Esophagus muscularis mucosa (tissue), 4 donors: ENCODE measurements at regions not wholly inside any gene's neighbourhood (a gene's known extent, or its start where the extent isn't known, plus 50 kb on each side); places are given as distances from the start of the nearest gene placed in this dataset.

Experiments used
- DNase-seq: peaks from one replicate; pipeline ENCODE4 v3.0.0-alpha.2; 2017; ENCODE audit errors: extremely low spot score
- H3K27ac ChIP-seq, 4 donors: fragments of 200-600 bp; sonication (generic); replicated peaks in 1 of 4; 1 replicate in 3 of 4; 2 replicates in 1 of 4; pipeline ENCODE4 v1.5.1; 2016 to 2019; ENCODE audit warnings: mild to moderate bottlenecking in 1 of 4
- H3K27me3 ChIP-seq, 4 donors: fragments of 200-600 bp; sonication (generic); one replicate each; pipeline versions ENCODE4 v1.5.1 to v1.6.0; 2016 to 2019
- H3K36me3 ChIP-seq, 4 donors: fragments of 200-600 bp; sonication (generic); one replicate each; pipeline ENCODE4 v1.5.1; 2016 to 2019
- H3K4me1 ChIP-seq, 4 donors: fragments of 200-600 bp; sonication (generic); one replicate each; pipeline ENCODE4 v1.5.1; 2016 to 2019
- H3K4me3 ChIP-seq, 4 donors: fragments of 200-600 bp; sonication (generic); 1 replicate in 2 of 4; 2 replicates in 2 of 4; pipeline ENCODE4 v1.5.1; 2016 to 2019; ENCODE audit warnings: mild to moderate bottlenecking in 4 of 4, moderate library complexity in 1 of 4
- H3K9me3 ChIP-seq, 4 donors: fragments of 200-600 bp; sonication (generic); 1 replicate in 3 of 4; 2 replicates in 1 of 4; pipeline ENCODE4 v1.5.1; 2016 to 2019
- CTCF ChIP-seq, 3 experiments: fragments of 200-600 bp in 2 of 3; fragments of 450-650 bp in 1 of 3; sonication (generic) in 2 of 3; IDR thresholded peaks; one replicate each; pipeline ENCODE4 v1.5.1; 2017 to 2019; ENCODE audit warnings: antibody characterized with exemption in 3 of 3, mild to moderate bottlenecking in 2 of 3, moderate library complexity in 1 of 3
- EP300 ChIP-seq: sonication (generic); formaldehyde crosslinking; IDR thresholded peaks from one replicate; pipeline ENCODE4 v1.6.1; 2017; ENCODE audit warnings: antibody characterized with exemption
- POLR2A ChIP-seq: fragments of 450-650 bp; IDR thresholded peaks from one replicate; pipeline ENCODE4 v1.6.1; 2017; ENCODE audit warnings: antibody characterized with exemption, moderate library complexity, mild to moderate bottlenecking, low read depth
- POLR2AphosphoS5 ChIP-seq, 2 donors: sonication (generic); formaldehyde crosslinking; IDR thresholded peaks; one replicate each; pipeline ENCODE4 v1.6.1; 2017; ENCODE audit warnings: antibody characterized with exemption in 2 of 2
- WGBS: methylation state at CpG from one replicate; pipeline ENCODE4 v1.1.5; 2018; 5-methylcytosine and 5-hydroxymethylcytosine counted together
- intact Hi-C: fragments of 100-400 bp; cut with DNase I; formaldehyde crosslinking; loops from one replicate; pipeline ENCODE4 v1.15.1; 2023
- small RNA-seq, 3 donors: library from RNA; depleted of rRNA; stranded (forward); fragments of <200 nt; gene quantifications; one replicate each; pipeline ENCODE3, GENCODE V24; 2016

GRCh38 chr11:33411751-33412150 is 154.6 kb downstream of the HIPK3 start:
- H3K36me3 ChIP-seq = no peaks in the 10 kb centered on the region
- H3K27ac ChIP-seq = no peak overlapping the region
- intact Hi-C loops = no loop called here
- H3K4me1 ChIP-seq = no peaks in the 10 kb centered on the region
- no peak for DNase-seq
- H3K4me3 ChIP-seq = no peak overlapping the region
- H3K27me3 ChIP-seq = peaks cover 0 to 12% (median 0%) of the 10 kb centered on the region in 4 donors
- no peaks in the 10 kb centered on the region for H3K9me3 ChIP-seq
- WGBS = 87% methylated on average over 4 of the region's 4 CpGs
- TF ChIP-seq EP300 (no peak), POLR2AphosphoS5 (IDR thresholded peaks at IDR 0.05) (no peak), CTCF (IDR thresholded peaks at IDR 0.05) (no peak), POLR2A (no peak)

- intact Hi-C loops = no loop called here
- WGBS = 64% methylated on average over 4 of the region's 4 CpGs
- no peak for DNase-seq
- TF ChIP-seq POLR2AphosphoS5 (IDR thresholded peaks at IDR 0.05) (no peak), EP300 (no peak), POLR2A (no peak), CTCF (IDR thresholded peaks at IDR 0.05) (no peak)
- no peak overlapping the region for H3K4me3 ChIP-seq
- H3K36me3 ChIP-seq = no peaks in the 10 kb centered on the region
- H3K27ac ChIP-seq = no peak overlapping the region
- H3K4me1 ChIP-seq = no peaks in the 10 kb centered on the region
- peaks cover 0 to under 1% (median 0%) of the 10 kb centered on the region in 4 donors for H3K27me3 ChIP-seq
- H3K9me3 ChIP-seq = no peaks in the 10 kb centered on the region
Measured at GRCh38 chr11:33410086-33410765, 153.0 kb downstream of the HIPK3 start.

Small RNA genes lying in the stretch of these regions (small RNA-seq; reads per million reads assigned to genes)
- gene AL133399.1 = 0 reads per million in 3 donors
